GM18951 (cell line): ENCODE measurements at regions not wholly inside any gene's neighbourhood (a gene's known extent, or its start where the extent isn't known, plus 50 kb on each side); places are given as distances from the start of the nearest gene placed in this dataset.

Experiments used
- POLR2A ChIP-seq: IDR thresholded peaks from 4 replicates; pipeline ENCODE4 v1.6.1; 2011; ENCODE audit warnings: mild to moderate bottlenecking; ENCODE audit not compliant: insufficient read length, insufficient read depth; ENCODE audit errors: extremely low read depth
- in situ Hi-C: fragments of 300-500 bp; cut with MboI; formaldehyde crosslinking; loops from one replicate; pipeline ENCODE4 v1.12.0; 2022; ENCODE audit warnings: low sequenced_read_pairs, mixed read lengths, inconsistent platforms; ENCODE audit not compliant: unreplicated experiment

- in situ Hi-C loops: no loop called here
- no peak for TF ChIP-seq POLR2A
Observed at GRCh38 chr2:42843131-42843530, 50.7 kb upstream of the HAAO start.

GRCh38 chr2:42842466-42842865 lies 50.1 kb upstream of the HAAO start:
- TF ChIP-seq POLR2A: no peak
- in situ Hi-C loops: no loop called here
